Astrocyte (in vitro differentiated cells and primary cell): ENCODE measurements at regions not wholly inside any gene's neighbourhood (a gene's known extent, or its start where the extent isn't known, plus 50 kb on each side); places are given as distances from the start of the nearest gene placed in this dataset.

Experiments used
- DNase-seq: peaks from one replicate; pipeline ENCODE4 v3.0.0-alpha.2; 2010; ENCODE audit warnings: low read depth
- FAIRE-seq: peaks from 2 replicates; lab custom pipeline; 2011; peaks lifted over from hg19 to GRCh38; lab: Jason Lieb, UNC
- H2AFZ ChIP-seq: 2 replicates; pipeline ENCODE4 v1.6.0; 2012; ENCODE audit warnings: low read depth, low read length, inconsistent platforms
- H3K27ac ChIP-seq: 2 replicates; pipeline ENCODE4 v1.5.1; 2011; ENCODE audit warnings: low read depth, low read length, inconsistent platforms
- H3K27me3 ChIP-seq: 2 replicates; pipeline ENCODE4 v1.6.0; 2011; ENCODE audit warnings: low read length, inconsistent platforms; ENCODE audit not compliant: insufficient read depth
- H3K36me3 ChIP-seq: 2 replicates; pipeline ENCODE4 v1.5.1; 2011; ENCODE audit warnings: low read length, inconsistent platforms; ENCODE audit not compliant: insufficient read depth
- H3K4me1 ChIP-seq: 2 replicates; pipeline ENCODE4 v1.5.1; 2011; ENCODE audit warnings: low read length, inconsistent platforms; ENCODE audit not compliant: insufficient read depth
- H3K4me2 ChIP-seq: 2 replicates; pipeline ENCODE4 v1.6.0; 2012; ENCODE audit warnings: low read length, inconsistent platforms
- H3K4me3 ChIP-seq: 2 replicates; pipeline ENCODE4 v1.5.1; 2011; ENCODE audit warnings: low read depth, mild to moderate bottlenecking, low read length, inconsistent platforms; ENCODE audit not compliant: insufficient read depth
- H3K79me2 ChIP-seq: 2 replicates; pipeline ENCODE4 v1.6.0; 2012; ENCODE audit warnings: mild to moderate bottlenecking, low read length, inconsistent platforms; ENCODE audit not compliant: insufficient read depth
- H3K9ac ChIP-seq: 2 replicates; pipeline ENCODE4 v1.6.0; 2012; ENCODE audit warnings: mild to moderate bottlenecking, low read length, inconsistent platforms
- H3K9me3 ChIP-seq: 2 replicates; pipeline ENCODE4 v1.5.1; 2012; ENCODE audit warnings: low read depth, mild to moderate bottlenecking, low read length, inconsistent platforms; ENCODE audit not compliant: insufficient read depth
- H4K20me1 ChIP-seq: 2 replicates; pipeline ENCODE4 v1.6.0; 2012; ENCODE audit warnings: low read length, inconsistent platforms; ENCODE audit not compliant: insufficient read depth
- H3K27ac Mint-ChIP-seq: one replicate; pipeline ENCODE4 v1.8.0; 2021; ENCODE audit warnings: mild to moderate bottlenecking, mixed read lengths; ENCODE audit not compliant: unreplicated experiment
- H3K27me3 Mint-ChIP-seq: one replicate; pipeline ENCODE4 v1.8.0; 2021; ENCODE audit warnings: low read depth, mixed read lengths; ENCODE audit not compliant: unreplicated experiment
- H3K36me3 Mint-ChIP-seq: one replicate; pipeline ENCODE4 v1.8.0; 2021; ENCODE audit warnings: low read depth, mixed read lengths; ENCODE audit not compliant: unreplicated experiment
- H3K4me1 Mint-ChIP-seq: one replicate; pipeline ENCODE4 v1.8.0; 2021; ENCODE audit warnings: low read depth, mixed read lengths; ENCODE audit not compliant: unreplicated experiment
- H3K4me3 Mint-ChIP-seq: one replicate; pipeline ENCODE4 v1.8.0; 2021; ENCODE audit warnings: mild to moderate bottlenecking, moderate library complexity, mixed read lengths; ENCODE audit not compliant: unreplicated experiment
- H3K9me3 Mint-ChIP-seq: one replicate; pipeline ENCODE4 v1.8.0; 2021; ENCODE audit warnings: mild to moderate bottlenecking, mixed read lengths; ENCODE audit not compliant: unreplicated experiment
- CTCF ChIP-seq: IDR thresholded peaks from 2 replicates; pipeline ENCODE4 v1.5.1; 2011; ENCODE audit warnings: low read depth, mild to moderate bottlenecking, inconsistent platforms, low read length, moderate library complexity; ENCODE audit not compliant: insufficient read depth
- EZH2 ChIP-seq: IDR thresholded peaks from 2 replicates; pipeline ENCODE4 v1.6.1; 2012; ENCODE audit warnings: mild to moderate bottlenecking, low read length, inconsistent platforms; ENCODE audit not compliant: insufficient read depth

GRCh38 chr7:149375234-149376008, 85.4 kb downstream of the ZNF777 start:
- H3K4me3 Mint-ChIP-seq = no peak overlapping the region
- Histone ChIP-seq H4K20me1 (no peaks in the 10 kb centered on the region), H3K79me2 (no peaks in the 10 kb centered on the region), H3K27me3 (no peaks in the 10 kb centered on the region), H3K9me3 (peaks cover 3% of the 10 kb centered on the region), H3K9ac (no peak overlapping the region), H3K27ac (no peak overlapping the region), H3K36me3 (no peaks in the 10 kb centered on the region), H3K4me2 (no peak overlapping the region), H3K4me3 (no peak overlapping the region), H3K4me1 (no peaks in the 10 kb centered on the region), H2AFZ (no peak overlapping the region)
- TF ChIP-seq EZH2 = no peak
- no peak for TF ChIP-seq CTCF
- H3K36me3 Mint-ChIP-seq = no peaks in the 10 kb centered on the region
- FAIRE-seq = no peak
- H3K9me3 Mint-ChIP-seq = peaks cover 5% of the 10 kb centered on the region
- H3K4me1 Mint-ChIP-seq = no peaks in the 10 kb centered on the region
- no peaks in the 10 kb centered on the region for H3K27me3 Mint-ChIP-seq
- no peak overlapping the region for H3K27ac Mint-ChIP-seq
- no peak for DNase-seq

- peaks cover 9% of the 10 kb centered on the region for H3K9me3 Mint-ChIP-seq
- H3K4me2 ChIP-seq = no peak overlapping the region
- no peaks in the 10 kb centered on the region for H3K79me2 ChIP-seq
- H3K27ac ChIP-seq = no peak overlapping the region
- H3K27me3 ChIP-seq = no peaks in the 10 kb centered on the region
- no peaks in the 10 kb centered on the region for H3K4me1 ChIP-seq
- H4K20me1 ChIP-seq = no peaks in the 10 kb centered on the region
- H3K36me3 ChIP-seq = no peaks in the 10 kb centered on the region
- no peak overlapping the region for H3K9ac ChIP-seq
- DNase-seq (no peak), FAIRE-seq (no peak)
- no peaks in the 10 kb centered on the region for H3K4me1 Mint-ChIP-seq
- H3K4me3 ChIP-seq = no peak overlapping the region
- H3K4me3 Mint-ChIP-seq = no peak overlapping the region
- no peak overlapping the region for H2AFZ ChIP-seq
- H3K27me3 Mint-ChIP-seq = peaks cover 2% of the 10 kb centered on the region
- H3K36me3 Mint-ChIP-seq = no peaks in the 10 kb centered on the region
- no peak overlapping the region for H3K27ac Mint-ChIP-seq
- TF ChIP-seq EZH2 (no peak), CTCF (no peak)
- H3K9me3 ChIP-seq = peaks cover 3% of the 10 kb centered on the region
These were observed 83.5 kb downstream of the ZNF777 start for GRCh38 chr7:149377386-149377785.

- FAIRE-seq = no peak
- DNase-seq = no peak
- H3K9me3 Mint-ChIP-seq = peaks cover 12% of the 10 kb centered on the region
These were observed 81.2 kb downstream of the ZNF777 start for GRCh38 chr7:149379625-149380024.

More at GRCh38 chr7:149379625-149380024, 81.2 kb downstream of the ZNF777 start:
- no peaks in the 10 kb centered on the region for H3K36me3 ChIP-seq
- no peak overlapping the region for H3K4me2 ChIP-seq
- H3K27me3 ChIP-seq = no peaks in the 10 kb centered on the region
- Mint-ChIP-seq H3K4me1 (no peaks in the 10 kb centered on the region), H3K27ac (no peak overlapping the region), H3K27me3 (peaks cover 5% of the 10 kb centered on the region), H3K36me3 (peaks cover 3% of the 10 kb centered on the region), H3K4me3 (no peak overlapping the region)
- TF ChIP-seq CTCF = no peak
- TF ChIP-seq EZH2 = no peak
- H3K79me2 ChIP-seq = no peaks in the 10 kb centered on the region
- H4K20me1 ChIP-seq = no peaks in the 10 kb centered on the region
- no peak overlapping the region for H3K27ac ChIP-seq
- no peak overlapping the region for H2AFZ ChIP-seq
- no peaks in the 10 kb centered on the region for H3K4me1 ChIP-seq
- H3K9ac ChIP-seq = no peak overlapping the region
- H3K9me3 ChIP-seq = peaks cover 9% of the 10 kb centered on the region
- no peak overlapping the region for H3K4me3 ChIP-seq
